Sigmoid colon (tissue), 4 donors: ENCODE measurements at regions not wholly inside any gene's neighbourhood (a gene's known extent, or its start where the extent isn't known, plus 50 kb on each side); places are given as distances from the start of the nearest gene placed in this dataset.

ENCODE experiments used
- CTCF ChIP-seq, 4 experiments: fragments of 450-650 bp in 3 of 4; fragments of 200-600 bp in 1 of 4; IDR thresholded peaks; one replicate each; pipeline ENCODE4 v1.5.1; 2016 to 2019; ENCODE audit warnings: antibody characterized with exemption in 4 of 4, mild to moderate bottlenecking in 3 of 4, moderate library complexity in 2 of 4
- POLR2AphosphoS5 ChIP-seq, 4 donors: sonication (generic); formaldehyde crosslinking; IDR thresholded peaks; one replicate each; pipeline ENCODE4 v1.6.1; 2017; ENCODE audit warnings: antibody characterized with exemption in 4 of 4

DNA sequence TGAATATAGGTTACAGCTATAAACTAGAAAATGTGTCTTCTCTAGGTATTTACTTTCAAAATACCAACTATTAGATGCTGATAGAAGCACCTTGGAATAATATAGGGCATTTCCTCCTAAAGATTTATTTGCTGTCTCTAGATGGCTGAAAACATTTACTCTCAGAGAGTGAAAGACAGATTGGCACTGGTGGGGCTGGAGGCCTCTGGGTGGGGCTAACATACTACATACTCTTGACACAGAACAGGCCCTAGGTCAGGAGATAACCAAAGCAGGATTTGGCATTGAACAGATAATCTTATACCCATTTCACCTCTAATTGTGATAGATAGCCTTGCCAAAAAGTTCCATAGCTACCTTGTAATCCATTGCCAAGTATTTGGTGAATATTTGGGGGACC lies 253.3 kb upstream of the TBC1D5 start:
- TF ChIP-seq CTCF (IDR thresholded peaks at IDR 0.05) (no peak), POLR2AphosphoS5 (IDR thresholded peaks at IDR 0.05) (no peak)
